ENCODE measurements at regions not wholly inside any gene's neighbourhood (a gene's known extent, or its start where the extent isn't known, plus 50 kb on each side); places are given as distances from the start of the nearest gene placed in this dataset.

- peak overlapping the region; percentile 54 to 87 for H3K4me3 Mint-ChIP-seq
Observed at GRCh38 chr20:50339466-50339901, 148.9 kb downstream of the CEBPB start.

GRCh38 chr20:50340541-50340940 lies 149.9 kb downstream of the CEBPB start:
- peak overlapping the region; percentile 54 to 87 for H3K4me3 Mint-ChIP-seq
- peaks cover 71% of the 10 kb centered on the region for H3K4me1 Mint-ChIP-seq
- H3K9me3 Mint-ChIP-seq = no peaks in the 10 kb centered on the region
- H3K27me3 Mint-ChIP-seq = peaks cover 24% of the 10 kb centered on the region
- ATAC-seq = no peak
- no peak for DNase-seq
- H3K27ac Mint-ChIP-seq = peak overlapping the region in 1 of 2 donors; percentile 88

More at GRCh38 chr20:50339466-50339901, 148.9 kb downstream of the CEBPB start:
- DNase-seq (no peak), ATAC-seq (peak; percentile 1)
- Mint-ChIP-seq H3K27ac (peak overlapping the region; percentile 88 to 98), H3K9me3 (no peaks in the 10 kb centered on the region), H3K27me3 (peaks cover 17% of the 10 kb centered on the region), H3K4me1 (peaks cover 76% of the 10 kb centered on the region)

GRCh38 chr20:50341050-50341449 lies 150.4 kb downstream of the CEBPB start:
- Mint-ChIP-seq H3K27ac (no peak overlapping the region), H3K4me3 (no peak overlapping the region), H3K4me1 (peaks cover 73% of the 10 kb centered on the region), H3K9me3 (no peaks in the 10 kb centered on the region), H3K27me3 (peaks cover 25% of the 10 kb centered on the region)
- DNase-seq (no peak), ATAC-seq (no peak)

GRCh38 chr20:50341880-50342637 lies 151.4 kb downstream of the CEBPB start:
- Mint-ChIP-seq H3K4me3 (no peak overlapping the region), H3K27ac (peak overlapping the region; percentile 52 to 57), H3K9me3 (no peaks in the 10 kb centered on the region), H3K4me1 (peaks cover 79% of the 10 kb centered on the region), H3K27me3 (peaks cover 30% of the 10 kb centered on the region)
- ATAC-seq = no peak
- no peak for DNase-seq

- DNase-seq (no peak), ATAC-seq (no peak)
- no peaks in the 10 kb centered on the region for H3K9me3 Mint-ChIP-seq
- H3K4me3 Mint-ChIP-seq = no peak overlapping the region
- H3K27ac Mint-ChIP-seq = peak overlapping the region in 1 of 2 donors; percentile 79
- H3K4me1 Mint-ChIP-seq = peaks cover 74% of the 10 kb centered on the region
- H3K27me3 Mint-ChIP-seq = peaks cover 36% of the 10 kb centered on the region
Observed at GRCh38 chr20:50342638-50343102, 152.0 kb downstream of the CEBPB start.

- Mint-ChIP-seq H3K9me3 (no peaks in the 10 kb centered on the region), H3K27me3 (peaks cover 39% of the 10 kb centered on the region), H3K4me1 (peaks cover 70% of the 10 kb centered on the region), H3K4me3 (no peak overlapping the region), H3K27ac (no peak overlapping the region)
- DNase-seq (no peak), ATAC-seq (no peak)
Observed at GRCh38 chr20:50343125-50343489, 152.5 kb downstream of the CEBPB start.

GRCh38 chr20:50343490-50344179 lies 153.0 kb downstream of the CEBPB start:
- no peak overlapping the region for H3K27ac Mint-ChIP-seq
- H3K27me3 Mint-ChIP-seq = peaks cover 39% of the 10 kb centered on the region

GRCh38 chr20:50344232-50345071 lies 153.8 kb downstream of the CEBPB start:
- no peak overlapping the region for H3K4me3 Mint-ChIP-seq
- peaks cover 63% of the 10 kb centered on the region for H3K4me1 Mint-ChIP-seq
- H3K27ac Mint-ChIP-seq = no peak overlapping the region
- ATAC-seq = no peak
- no peaks in the 10 kb centered on the region for H3K9me3 Mint-ChIP-seq
- DNase-seq = no peak
- H3K27me3 Mint-ChIP-seq = peaks cover 39% of the 10 kb centered on the region

More at GRCh38 chr20:50343490-50344179, 153.0 kb downstream of the CEBPB start:
- DNase-seq (no peak), ATAC-seq (no peak)
- Mint-ChIP-seq H3K4me3 (no peak overlapping the region), H3K4me1 (peaks cover 65% of the 10 kb centered on the region), H3K9me3 (no peaks in the 10 kb centered on the region)

- Mint-ChIP-seq H3K4me3 (no peak overlapping the region), H3K27ac (no peak overlapping the region), H3K27me3 (peaks cover 39% of the 10 kb centered on the region), H3K9me3 (no peaks in the 10 kb centered on the region), H3K4me1 (peaks cover 58% of the 10 kb centered on the region)
- no peak for ATAC-seq
- no peak for DNase-seq
Observed at GRCh38 chr20:50345712-50346373, 155.2 kb downstream of the CEBPB start.

- ATAC-seq = no peak
- DNase-seq = no peak
- peak overlapping the region; percentile 13 to 84 for H3K27ac Mint-ChIP-seq
- peaks cover 52% of the 10 kb centered on the region for H3K4me1 Mint-ChIP-seq
- no peaks in the 10 kb centered on the region for H3K9me3 Mint-ChIP-seq
- no peak overlapping the region for H3K4me3 Mint-ChIP-seq
- H3K27me3 Mint-ChIP-seq = peaks cover 39% of the 10 kb centered on the region
Observed at GRCh38 chr20:50346374-50347283, 156.0 kb downstream of the CEBPB start.

GRCh38 chr20:50347284-50348063 lies 156.8 kb downstream of the CEBPB start:
- Mint-ChIP-seq H3K4me3 (no peak overlapping the region), H3K4me1 (peaks cover 47% of the 10 kb centered on the region), H3K27ac (no peak overlapping the region), H3K27me3 (peaks cover 40% of the 10 kb centered on the region), H3K9me3 (no peaks in the 10 kb centered on the region)
- DNase-seq (no peak), ATAC-seq (no peak)

- H3K27me3 Mint-ChIP-seq = peaks cover 40% of the 10 kb centered on the region
- H3K4me1 Mint-ChIP-seq = peaks cover 47% of the 10 kb centered on the region
- no peak overlapping the region for H3K4me3 Mint-ChIP-seq
- no peaks in the 10 kb centered on the region for H3K9me3 Mint-ChIP-seq
- H3K27ac Mint-ChIP-seq = peak overlapping the region in 1 of 2 donors; percentile 52
- DNase-seq (no peak), ATAC-seq (no peak)
Observed at GRCh38 chr20:50348096-50348495, 157.5 kb downstream of the CEBPB start.

- no peak overlapping the region for H3K4me3 Mint-ChIP-seq
- peaks cover 44% of the 10 kb centered on the region for H3K4me1 Mint-ChIP-seq
- peaks cover 34% of the 10 kb centered on the region for H3K27me3 Mint-ChIP-seq
- H3K27ac Mint-ChIP-seq = peak overlapping the region in 1 of 2 donors; percentile 2
- DNase-seq (no peak), ATAC-seq (no peak)
- H3K9me3 Mint-ChIP-seq = no peaks in the 10 kb centered on the region
Observed at GRCh38 chr20:50350510-50351249, 159.5 kb upstream of the PTPN1 start.

Measured in stimulated activated naive CD8-positive, alpha-beta T cell treated with anti-CD3 and anti-CD28 coated beads, Interleukin-15, amount 100 ng/mL, for 72 hours (primary cell).